ENCODE measurements at regions not wholly inside any gene's neighbourhood (a gene's known extent, or its start where the extent isn't known, plus 50 kb on each side); places are given as distances from the start of the nearest gene placed in this dataset.

DNA sequence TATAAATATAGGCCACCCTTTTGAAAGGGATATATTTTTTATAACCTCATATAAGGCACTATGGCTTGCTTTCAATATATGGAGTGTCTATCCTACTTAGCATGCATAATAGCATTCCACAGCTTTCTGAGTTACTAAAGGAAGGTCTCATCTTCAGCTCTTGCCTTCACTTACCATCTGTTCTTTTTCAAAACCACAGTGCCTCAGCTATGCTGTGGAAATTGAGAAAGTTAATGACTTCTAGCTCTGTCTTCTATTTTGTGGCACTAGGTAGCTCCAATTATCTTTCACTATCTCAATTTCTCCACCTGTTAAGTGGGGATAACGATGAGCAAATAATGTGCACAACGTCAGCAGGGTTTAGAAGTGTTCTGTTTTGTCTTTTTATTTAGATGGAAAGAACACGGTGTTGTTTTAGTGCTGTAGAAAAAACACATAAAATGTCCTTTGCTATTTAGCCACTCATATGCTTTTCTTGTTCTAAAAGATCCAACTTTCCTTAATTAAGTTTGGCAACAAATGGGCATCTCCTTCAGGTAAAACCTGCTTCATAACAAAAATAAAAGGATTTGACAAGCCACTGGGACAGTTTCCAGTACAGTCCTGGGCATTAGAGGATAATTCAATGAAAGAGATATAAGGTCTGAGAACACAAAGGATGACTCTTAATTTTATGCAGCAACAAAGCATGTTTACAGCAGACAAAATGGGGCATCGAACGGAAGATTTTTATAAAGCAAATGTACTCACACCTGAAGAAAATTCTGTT is 462.0 kb upstream of the SYT1 start:
- no peak overlapping the region for H3K4me3 ChIP-seq (ENCODE audit: low read depth, low read length)
- no peak for TF ChIP-seq CTCF (IDR thresholded peaks at IDR 0.05; ENCODE audit: low read depth, low read length, missing control alignments)
- DNase-seq (ENCODE audit: low read depth): no peak

- TF ChIP-seq CTCF (IDR thresholded peaks at IDR 0.05; ENCODE audit: low read depth, low read length, missing control alignments): no peak
- DNase-seq (ENCODE audit: low read depth): no peak
- H3K4me3 ChIP-seq (ENCODE audit: low read depth, low read length): no peak overlapping the region
Observed at GRCh38 chr12:78403136-78403535, 461.4 kb upstream of the SYT1 start.

GRCh38 chr12:78403681-78404080 is 460.9 kb upstream of the SYT1 start:
- no peak for TF ChIP-seq CTCF (IDR thresholded peaks at IDR 0.05; ENCODE audit: low read depth, low read length, missing control alignments)
- DNase-seq (ENCODE audit: low read depth): no peak
- no peak overlapping the region for H3K4me3 ChIP-seq (ENCODE audit: low read depth, low read length)

DNA sequence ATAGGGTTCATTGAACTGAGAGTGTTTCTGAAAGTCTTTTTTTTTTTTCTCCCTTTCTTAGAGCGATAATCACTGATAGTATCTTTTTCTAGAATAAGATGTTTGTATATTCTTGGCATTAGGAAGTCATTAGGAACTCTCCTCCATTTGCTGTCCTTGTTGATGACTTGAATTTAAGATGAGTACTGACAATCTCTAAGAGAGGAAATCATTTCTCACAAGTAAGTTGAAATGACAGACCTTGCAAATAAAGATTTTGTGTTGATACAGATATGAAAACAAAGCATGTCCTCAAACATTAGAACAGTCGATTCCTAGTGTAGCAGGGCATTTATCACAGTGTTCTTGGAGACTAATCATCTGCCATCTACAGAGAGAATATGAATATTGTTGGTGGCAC is 458.4 kb upstream of the SYT1 start:
- TF ChIP-seq CTCF (IDR thresholded peaks at IDR 0.05; ENCODE audit: low read depth, low read length, missing control alignments): no peak
- no peak for DNase-seq (ENCODE audit: low read depth)
- H3K4me3 ChIP-seq (ENCODE audit: low read depth, low read length): no peak overlapping the region

- H3K4me3 ChIP-seq (ENCODE audit: low read depth, low read length): no peak overlapping the region
- DNase-seq (ENCODE audit: low read depth): peak; percentile 15
- TF ChIP-seq CTCF (IDR thresholded peaks at IDR 0.05; ENCODE audit: low read depth, low read length, missing control alignments): no peak
Observed at GRCh38 chr12:78406828-78407227, 457.7 kb upstream of the SYT1 start.

GRCh38 chr12:78407722-78408121 is 456.9 kb upstream of the SYT1 start:
- DNase-seq (ENCODE audit: low read depth): no peak
- TF ChIP-seq CTCF (IDR thresholded peaks at IDR 0.05; ENCODE audit: low read depth, low read length, missing control alignments): no peak
- H3K4me3 ChIP-seq (ENCODE audit: low read depth, low read length): no peak overlapping the region

- H3K4me3 ChIP-seq (ENCODE audit: low read depth, low read length): no peak overlapping the region
- DNase-seq (ENCODE audit: low read depth): no peak
- no peak for TF ChIP-seq CTCF (IDR thresholded peaks at IDR 0.05; ENCODE audit: low read depth, low read length, missing control alignments)
Observed at GRCh38 chr12:78414071-78414470, 450.5 kb upstream of the SYT1 start.
